GM21825 (cell line): ENCODE measurements at regions not wholly inside any gene's neighbourhood (a gene's known extent, or its start where the extent isn't known, plus 50 kb on each side); places are given as distances from the start of the nearest gene placed in this dataset.
"Not testable (repeated sequence)": the region's sequence is repeated elsewhere in the genome, so short reads cannot be mapped to it uniquely, and the experiment has no call there.

Experiments used
- ATAC-seq: cut with Tn5 transposase; IDR thresholded peaks from one replicate; pipeline ENCODE4 v1.9.1; 2021; ENCODE audit warnings: mild to moderate bottlenecking, moderate library complexity; ENCODE audit not compliant: unreplicated experiment

GRCh38 chr4:3921902-3922301 lies 155.7 kb downstream of the ADRA2C start:
- ATAC-seq, result not testable (repeated sequence)

GRCh38 chr4:3925841-3926240 lies 159.7 kb downstream of the ADRA2C start:
- ATAC-seq, result not testable (repeated sequence)

DNA sequence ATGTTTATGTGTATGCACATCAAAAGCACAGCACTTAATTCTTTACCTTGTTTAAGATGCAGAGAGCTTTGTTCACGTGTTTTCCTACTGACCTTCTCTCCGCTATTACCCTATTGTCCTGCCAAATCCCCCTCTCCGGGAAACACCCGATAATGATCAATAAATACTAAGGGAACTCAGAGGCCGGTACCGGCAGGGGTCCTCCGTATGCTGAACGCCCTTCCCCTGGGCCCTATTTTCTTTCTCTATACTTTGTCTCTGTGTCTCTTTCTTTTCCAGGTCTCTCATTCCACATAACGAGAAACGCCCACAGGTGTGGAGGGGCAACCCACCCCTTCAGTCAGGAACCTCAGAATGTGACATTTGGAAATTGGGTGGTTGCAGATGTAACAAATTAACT lies 160.1 kb downstream of the ADRA2C start:
- not testable (repeated sequence) for ATAC-seq

DNA sequence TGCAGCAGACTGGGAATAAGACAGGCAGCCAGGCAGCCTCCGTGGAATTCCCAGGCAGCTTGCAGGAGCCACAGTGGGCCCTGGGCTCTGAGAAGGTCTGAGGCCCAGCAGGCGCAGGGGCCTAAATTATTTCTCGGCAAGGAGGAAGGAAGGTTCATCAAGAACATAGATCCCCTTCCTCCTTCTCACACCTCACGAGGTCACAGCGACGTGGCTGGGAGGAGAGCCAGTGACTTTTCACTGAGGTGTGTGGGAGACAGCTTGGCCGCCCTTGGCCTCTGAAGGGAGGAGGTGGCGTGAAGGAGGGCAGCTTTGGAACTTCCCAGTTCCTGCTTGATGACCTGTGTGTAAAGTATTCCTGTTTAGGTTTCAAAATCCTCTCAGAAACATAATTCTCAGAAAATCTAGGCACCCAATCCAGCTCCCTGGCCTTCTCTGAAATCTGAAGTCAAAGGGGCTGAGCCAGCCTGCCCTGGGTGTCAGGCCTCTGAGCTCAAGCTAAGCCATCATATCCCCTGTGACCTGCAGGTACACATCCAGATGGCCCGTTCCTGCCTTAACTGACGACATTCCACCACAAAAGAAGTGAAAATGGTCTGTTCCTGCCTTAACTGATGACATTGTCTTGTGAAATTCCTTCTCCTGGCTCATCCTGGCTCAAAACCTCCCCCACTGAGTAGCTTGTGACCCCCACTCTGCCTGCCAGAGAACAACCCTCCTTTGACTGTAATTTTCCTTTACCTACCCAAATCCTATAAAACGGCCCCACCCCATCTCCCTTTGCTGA lies 161.0 kb downstream of the ADRA2C start:
- ATAC-seq, result not testable (repeated sequence)

DNA sequence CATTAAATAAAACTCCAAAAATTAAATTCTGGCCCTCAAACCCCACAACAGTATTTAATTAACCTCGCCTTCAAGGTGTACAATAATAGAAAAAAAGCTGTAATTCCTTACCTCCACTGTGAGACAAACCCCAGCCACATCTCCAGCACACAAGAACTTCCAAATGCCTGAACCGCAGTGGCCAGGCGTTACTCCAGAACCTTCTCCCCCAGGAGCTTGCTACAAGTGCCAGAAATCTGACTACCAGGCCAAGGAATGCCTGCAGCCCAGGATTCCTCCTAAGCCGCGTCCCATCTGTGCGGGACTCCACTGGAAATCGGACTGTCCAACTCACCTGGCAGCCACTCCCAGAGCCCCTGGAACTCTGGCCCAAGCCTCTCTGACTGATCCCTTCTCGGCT lies 163.2 kb downstream of the ADRA2C start:
- not testable (repeated sequence) for ATAC-seq

- not testable (repeated sequence) for ATAC-seq
Observed at GRCh38 chr4:3932734-3933133, 166.5 kb downstream of the ADRA2C start.

- not testable (repeated sequence) for ATAC-seq
Observed at GRCh38 chr4:3935406-3935805, 169.2 kb downstream of the ADRA2C start.

DNA sequence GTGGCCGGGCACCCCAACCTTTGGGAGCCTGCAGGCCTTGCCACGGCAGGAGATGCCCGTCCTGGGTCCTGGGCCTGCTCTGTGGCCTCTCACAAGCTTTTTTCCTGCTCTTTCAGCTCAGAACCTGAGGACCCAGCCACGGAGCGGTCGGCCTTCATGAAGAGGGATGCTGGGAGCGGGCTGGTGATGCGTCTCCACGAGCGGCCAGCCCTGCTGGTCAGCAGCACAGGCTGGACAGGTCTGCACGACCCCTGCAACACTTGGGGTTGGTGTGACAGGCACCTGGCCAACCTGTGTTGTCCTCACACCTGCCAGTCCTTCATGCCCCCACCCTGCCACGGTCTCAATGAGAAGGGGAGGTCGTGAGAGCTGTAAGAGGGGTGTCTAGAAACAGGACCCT lies 170.0 kb downstream of the ADRA2C start:
- no peak for ATAC-seq

DNA sequence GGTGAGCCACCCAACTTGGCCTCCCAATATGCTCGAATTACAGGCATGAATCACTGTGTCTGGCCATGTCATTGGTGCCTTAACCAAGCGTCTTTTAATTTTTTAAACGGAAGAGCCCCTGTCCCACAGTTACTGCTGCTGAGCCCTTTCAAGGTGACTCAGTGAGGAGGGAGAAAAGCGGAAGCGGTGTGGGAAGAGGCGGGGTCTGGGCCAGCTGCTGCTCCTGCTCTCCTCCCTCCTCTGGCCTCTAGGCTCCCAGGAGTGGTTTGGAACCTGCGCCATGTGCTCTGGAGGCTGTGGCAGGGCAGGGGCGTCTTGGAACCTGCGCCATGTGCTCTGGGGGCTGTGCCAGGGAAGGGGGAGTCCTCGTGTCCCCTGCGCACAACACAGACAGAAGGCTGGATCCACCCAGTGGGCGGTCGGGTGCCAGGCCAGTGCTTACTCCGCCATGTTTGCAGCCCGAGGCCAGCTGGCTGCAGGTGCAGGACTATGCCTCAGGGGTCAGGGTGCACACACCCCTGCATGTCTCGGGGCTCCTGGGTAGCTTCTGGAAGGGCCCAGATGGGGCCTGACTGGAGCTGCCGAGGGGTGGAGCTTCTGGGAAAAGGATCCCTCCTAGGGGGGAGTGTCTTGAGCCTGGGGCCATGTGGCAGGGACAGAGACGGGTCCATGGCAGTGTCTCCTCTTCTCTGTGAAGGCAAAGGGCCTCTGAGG lies 171.8 kb downstream of the ADRA2C start:
- not testable (repeated sequence) for ATAC-seq

- not testable (repeated sequence) for ATAC-seq
Observed at GRCh38 chr4:3938676-3939075, 172.5 kb downstream of the ADRA2C start.

DNA sequence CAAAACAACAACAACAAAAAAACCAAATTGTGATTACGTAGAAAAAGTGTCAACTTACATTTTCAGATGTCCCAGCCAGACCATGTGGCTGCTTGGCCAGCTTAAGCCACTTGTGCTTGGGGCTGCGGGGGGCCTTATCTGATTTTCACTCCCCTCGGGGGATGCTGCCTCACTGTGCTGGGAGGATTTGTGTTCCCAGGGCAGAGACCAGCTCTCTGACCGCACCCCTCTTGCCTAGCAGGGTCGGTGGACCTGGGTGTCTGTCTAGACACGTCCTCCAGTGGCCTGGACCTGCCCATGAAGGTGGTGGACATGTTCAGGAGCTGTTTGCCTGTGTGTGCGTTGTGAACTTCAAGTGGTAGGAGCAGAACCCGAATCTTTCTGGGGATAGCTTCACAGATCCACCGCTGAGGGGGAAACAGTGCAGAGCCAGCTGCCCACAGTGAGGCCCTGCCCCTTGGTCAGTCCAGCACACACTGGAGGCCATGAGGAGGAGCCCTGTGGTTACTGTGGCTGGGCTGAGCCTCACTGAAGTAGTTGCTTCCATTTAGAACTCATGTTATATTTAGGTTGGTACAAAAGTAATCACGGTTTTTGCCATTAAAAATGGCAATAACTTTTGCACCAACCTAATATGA lies 173.9 kb downstream of the ADRA2C start:
- not testable (repeated sequence) for ATAC-seq

DNA sequence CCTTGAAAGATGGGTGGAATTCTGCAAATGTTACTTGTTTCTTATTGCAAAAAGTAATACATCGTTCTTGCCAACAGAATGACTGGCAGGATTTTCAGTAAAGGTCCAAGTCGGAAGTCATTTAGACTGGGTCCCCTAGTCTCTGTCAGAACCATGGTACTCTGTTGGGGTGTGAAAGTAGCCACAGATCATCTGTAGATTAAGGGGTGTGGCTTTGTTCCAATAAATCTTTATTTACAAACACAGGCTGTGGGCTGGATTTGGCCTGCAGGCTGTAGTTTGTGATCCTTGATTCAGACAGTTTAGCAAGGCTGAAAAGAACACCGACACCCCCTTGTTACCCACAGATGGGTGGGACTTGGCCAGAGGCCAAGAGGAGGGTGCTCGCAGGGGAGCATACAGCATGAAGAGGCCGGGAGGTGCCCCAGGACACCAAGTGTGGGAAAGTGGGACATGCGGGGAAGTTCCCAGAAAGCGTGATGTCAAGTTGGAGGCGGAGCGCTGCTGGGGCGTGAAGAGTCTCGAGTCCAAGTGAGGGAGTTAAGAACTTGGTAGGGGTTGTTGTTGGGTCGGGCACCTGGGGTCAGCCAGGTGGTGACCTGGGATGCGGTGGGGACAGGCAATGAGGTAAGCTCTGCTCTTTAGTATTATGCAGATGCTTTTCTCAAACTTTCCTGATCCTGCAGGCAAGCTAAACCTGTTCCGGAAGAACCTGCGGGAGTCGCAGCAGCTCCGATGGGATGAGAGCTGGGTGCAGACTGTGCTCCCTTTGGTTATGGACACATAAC lies 175.7 kb downstream of the ADRA2C start:
- not testable (repeated sequence) for ATAC-seq

- not testable (repeated sequence) for ATAC-seq
Observed at GRCh38 chr4:3942569-3942971, 176.4 kb downstream of the ADRA2C start.

GRCh38 chr4:3943051-3943450 lies 176.9 kb downstream of the ADRA2C start:
- not testable (repeated sequence) for ATAC-seq

DNA sequence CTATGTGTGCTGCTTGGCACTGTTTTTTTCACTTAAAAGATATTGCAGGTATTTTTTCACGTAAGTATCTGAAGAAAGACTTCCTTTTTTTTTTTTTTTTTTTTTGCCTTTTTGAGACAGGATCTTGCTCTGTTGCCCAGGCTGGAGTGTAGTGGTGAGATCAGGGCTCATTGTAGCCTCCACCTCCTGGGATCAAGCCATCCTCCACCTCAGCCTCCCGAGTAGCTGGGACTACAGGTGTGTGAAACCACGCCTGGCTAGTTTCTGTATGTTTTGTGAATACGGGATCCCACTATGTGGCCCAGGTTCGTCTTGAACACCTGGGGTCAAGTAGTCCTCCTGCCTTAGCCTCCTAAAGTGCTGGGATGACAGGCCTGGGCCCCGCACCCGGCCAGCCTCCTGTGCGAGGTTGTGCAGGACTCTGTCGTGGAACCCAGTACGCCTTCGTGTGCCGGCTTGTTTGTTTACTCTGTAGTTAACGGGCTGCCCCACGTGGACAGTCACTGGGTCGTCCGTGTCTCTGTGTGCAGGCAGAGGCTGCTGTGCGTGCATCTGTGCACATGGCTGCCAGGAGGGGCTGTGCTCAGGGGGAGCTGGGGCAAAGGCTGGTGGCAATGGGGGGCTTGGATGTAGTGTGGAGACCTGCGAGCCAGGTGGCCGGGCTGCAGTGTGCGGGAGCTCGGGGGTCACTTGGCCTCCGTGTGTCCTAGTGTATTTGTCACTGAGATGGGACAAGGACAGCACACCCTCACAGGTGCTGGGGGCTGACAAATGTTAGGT lies 179.5 kb downstream of the ADRA2C start:
- no peak for ATAC-seq

DNA sequence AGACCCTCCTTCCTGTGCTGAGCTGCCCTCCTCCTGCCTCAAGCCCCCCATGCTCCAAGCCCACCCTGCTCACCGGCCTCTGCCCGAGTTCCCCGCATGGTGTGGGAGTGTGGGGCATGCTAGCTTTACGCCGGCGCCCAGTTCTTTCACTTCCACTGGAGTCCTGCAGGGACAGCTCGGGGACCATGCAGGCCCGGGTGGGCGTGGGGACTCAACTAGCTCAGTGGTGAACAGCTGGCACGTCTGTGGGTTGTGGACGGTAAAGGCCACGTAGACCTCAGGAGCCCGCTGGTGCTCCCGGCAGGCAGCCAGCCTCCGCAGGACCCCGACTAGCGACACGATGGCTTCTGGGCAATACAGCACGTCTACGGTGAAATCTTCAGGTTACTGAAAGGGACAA lies 180.4 kb downstream of the ADRA2C start:
- ATAC-seq, result not testable (repeated sequence)

GRCh38 chr4:3947761-3948160 lies 181.6 kb downstream of the ADRA2C start:
- not testable (repeated sequence) for ATAC-seq

DNA sequence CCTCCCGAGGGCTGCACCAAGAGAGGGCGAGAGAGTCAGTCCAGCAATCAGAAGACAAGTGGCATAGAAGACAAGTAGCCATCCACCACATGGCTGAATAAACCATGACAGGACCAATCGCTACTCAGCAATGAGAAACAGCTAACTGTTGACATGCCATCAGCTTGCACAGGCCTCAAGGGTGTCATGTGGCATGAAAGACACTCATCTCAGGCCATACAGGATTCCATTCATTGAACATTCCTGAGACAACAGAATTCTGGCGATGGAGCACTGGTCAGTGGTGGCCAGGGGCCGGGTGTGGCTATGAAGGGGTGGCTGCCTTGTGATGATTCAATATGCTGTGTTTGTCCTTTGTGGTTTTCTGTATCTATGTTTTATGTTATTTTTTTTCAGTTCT lies 182.0 kb downstream of the ADRA2C start:
- ATAC-seq, result not testable (repeated sequence)

DNA sequence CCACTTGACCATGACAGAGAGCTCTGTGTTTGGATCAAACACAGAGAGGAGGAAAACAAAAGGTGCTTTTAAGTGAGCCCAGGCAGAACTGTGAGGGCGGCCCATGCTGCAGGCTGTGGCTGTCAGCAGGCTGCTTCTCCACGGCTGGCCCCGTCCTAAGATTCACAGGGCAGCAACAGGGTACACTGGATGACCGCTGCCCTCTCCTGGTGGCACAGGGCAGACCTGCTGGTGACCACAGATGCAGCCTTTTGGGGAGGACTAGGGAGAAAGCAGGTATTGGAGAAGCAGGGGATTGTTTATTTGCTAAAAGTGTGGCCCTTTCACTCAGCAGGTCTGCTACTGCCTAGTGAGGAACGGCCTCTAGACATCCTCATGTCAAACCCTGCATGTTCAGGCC lies 183.7 kb downstream of the ADRA2C start:
- not testable (repeated sequence) for ATAC-seq
